ENCODE measurements at regions not wholly inside any gene's neighbourhood (a gene's known extent, or its start where the extent isn't known, plus 50 kb on each side); places are given as distances from the start of the nearest gene placed in this dataset.
A peak's percentile ranks its signal among the peaks of the same experiment; 100 is the strongest.
"Not testable (repeated sequence)": the region's sequence is repeated elsewhere in the genome, so short reads cannot be mapped to it uniquely, and the experiment has no call there.

DNA sequence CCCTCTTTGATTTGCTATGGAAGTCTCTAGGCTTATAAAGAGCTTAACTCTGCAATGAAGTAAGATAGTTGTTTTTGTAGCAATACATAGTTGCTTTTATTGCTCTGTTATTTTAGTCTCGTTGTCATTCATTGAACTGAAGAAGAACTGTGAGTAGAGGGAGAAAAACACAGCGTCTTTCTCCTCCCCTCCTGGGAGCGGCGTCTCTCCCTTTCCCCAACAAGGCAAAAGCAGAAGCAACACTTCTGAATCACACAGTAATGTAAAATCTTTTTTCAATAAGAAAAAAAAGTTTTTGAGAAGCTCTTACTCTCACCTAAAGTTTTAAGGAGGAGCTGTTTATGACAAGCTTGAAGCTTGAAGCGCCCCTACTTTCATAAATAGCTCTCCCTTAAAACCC lies 119.3 kb upstream of the SLC7A14 start:
- DNase-seq (ENCODE audit: low read depth) = no peak

DNA sequence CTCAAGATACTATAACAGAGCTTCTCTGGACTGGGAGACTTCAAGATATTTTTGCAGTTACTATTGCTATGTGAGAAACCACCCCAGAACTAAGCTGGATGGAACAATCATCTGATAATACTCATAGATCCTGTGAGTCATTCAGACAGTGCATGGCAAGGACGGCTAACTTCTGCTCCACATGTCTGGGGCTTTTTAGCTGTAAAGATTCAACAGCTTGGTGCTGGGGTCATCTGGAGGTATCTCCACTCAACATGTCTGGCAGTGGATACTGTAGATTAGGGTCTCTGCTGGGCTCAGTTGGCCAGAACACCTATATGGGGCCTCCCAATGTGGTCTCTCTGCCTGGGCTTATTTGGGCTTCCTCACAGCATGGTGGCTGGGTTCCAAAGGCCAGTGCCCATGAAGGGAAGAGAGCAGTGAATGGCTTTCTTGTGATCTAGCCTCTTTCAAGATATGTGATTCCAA lies 117.3 kb upstream of the SLC7A14 start:
- DNase-seq (ENCODE audit: low read depth) = no peak

DNA sequence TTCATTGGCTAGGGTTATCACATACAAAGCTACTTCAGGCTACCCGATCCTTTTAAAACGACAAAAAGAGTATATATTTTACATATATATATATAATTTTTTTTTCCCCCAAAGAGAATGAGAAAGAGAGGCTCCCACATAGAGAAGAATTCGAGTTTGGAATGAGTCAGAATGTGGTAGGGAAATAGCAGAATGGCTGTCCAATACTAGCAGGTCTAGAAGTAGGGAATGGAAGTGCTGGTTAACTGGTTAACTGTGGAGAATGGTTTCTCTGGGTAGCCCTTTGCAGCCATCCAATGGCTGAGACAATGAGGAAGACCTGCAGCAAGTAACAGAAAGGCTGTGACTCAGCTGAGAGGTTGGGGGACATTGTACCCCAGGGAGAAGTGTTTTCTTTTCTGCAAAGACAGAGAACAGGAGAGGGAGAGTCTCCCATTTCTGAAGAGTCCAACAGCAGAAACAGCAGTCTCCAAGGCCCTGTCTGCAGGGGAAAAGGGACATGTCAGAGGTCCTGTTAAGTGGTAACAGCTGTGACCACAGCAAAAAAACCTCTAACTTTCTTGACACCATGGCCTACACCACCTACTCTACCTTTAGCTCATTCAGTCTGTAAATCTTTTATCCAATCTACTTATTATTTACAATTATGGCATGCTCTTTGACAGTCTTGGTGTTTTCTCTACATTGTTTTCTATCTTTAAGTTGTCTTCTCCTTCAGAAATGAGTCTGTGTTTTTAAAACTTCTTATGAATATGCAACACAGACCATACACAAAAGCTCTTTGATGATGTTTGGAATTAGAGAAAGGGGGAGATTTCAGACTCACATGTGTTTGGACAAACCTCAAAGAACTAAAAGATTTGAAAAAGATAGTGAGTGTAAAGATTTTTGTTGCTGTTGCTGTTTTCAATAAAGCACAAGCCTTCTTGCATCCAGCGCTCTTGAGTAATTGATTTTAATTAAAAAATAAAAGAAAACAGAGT lies 116.1 kb upstream of the SLC7A14 start:
- DNase-seq (ENCODE audit: low read depth) = no peak

DNA sequence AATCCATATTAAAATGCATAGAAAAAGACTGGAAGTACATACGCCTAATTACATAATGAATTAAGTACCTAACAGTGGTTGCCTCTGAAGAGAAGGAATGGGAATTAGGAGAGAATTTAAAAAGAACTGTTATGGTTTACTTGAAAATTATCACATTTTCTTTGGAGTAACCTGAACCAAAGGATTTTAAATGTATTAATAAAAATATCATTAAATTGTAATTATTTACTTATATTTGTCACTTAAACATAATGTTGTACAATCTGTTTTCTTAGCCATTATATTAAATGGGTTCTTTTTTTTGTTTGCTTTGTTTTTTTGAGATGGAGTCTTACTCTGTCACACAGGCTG lies 114.2 kb upstream of the SLC7A14 start:
- DNase-seq (ENCODE audit: low read depth) = no peak

DNA sequence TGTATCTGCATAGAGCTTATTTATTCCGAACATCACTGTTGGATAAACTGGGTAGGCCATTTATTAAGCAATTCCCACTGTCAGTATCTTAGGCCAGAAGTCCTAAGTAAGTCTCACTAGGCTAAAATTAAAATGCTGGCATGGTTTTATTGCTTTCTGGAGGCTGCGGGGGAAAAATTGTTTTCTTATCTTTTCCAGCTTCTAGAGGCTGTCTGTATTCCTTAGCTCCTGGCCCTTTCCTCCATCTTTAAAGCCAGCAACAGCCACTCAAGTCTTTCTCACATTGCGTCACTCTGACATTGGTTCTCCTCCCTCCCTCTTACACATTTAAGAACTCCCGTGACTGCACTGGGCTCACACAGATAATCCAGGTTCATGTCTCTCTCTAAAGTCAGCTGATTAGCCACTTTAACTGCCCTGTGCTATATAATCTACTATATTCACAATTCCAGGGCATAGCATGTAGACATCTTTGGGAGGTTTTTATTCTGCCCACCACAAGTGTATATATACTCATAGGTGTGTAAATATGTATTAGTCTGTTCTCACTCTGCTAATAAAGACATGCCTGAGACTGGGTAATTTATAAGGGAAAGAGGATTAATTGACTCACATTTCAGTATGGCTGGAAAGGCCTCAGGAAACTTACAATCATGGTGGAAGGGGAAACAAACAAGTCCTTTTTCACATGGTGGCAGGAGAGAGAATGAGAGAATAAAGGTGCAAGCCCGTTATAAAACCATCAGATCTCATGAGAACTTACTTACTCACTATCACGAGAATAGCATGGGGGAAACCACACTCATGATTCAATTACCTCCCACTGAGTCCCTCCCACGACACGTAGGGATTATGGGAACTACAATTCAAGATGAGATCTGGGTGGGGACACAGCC lies 113.5 kb upstream of the SLC7A14 start:
- DNase-seq (ENCODE audit: low read depth) = no peak

DNA sequence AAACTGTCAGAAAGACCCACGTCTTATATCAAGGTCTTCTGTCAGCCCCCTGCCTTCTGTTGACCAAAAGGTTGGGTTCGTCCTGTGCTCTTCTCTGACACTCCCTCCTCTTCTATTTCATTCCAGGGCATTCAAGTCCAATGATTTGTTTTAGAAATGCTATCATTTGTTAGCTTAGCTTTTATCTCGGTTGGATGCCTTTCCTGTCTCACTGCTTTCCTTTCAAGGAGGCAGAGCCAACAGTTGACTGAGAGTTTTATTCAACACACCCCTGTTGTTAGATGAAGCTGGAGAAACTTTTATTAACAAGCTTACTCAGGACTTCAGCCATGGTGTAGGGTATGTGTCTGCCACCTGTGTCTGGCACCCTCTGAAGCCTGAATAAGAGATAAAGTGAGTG lies 112.0 kb upstream of the SLC7A14 start:
- DNase-seq (ENCODE audit: low read depth) = no peak

DNA sequence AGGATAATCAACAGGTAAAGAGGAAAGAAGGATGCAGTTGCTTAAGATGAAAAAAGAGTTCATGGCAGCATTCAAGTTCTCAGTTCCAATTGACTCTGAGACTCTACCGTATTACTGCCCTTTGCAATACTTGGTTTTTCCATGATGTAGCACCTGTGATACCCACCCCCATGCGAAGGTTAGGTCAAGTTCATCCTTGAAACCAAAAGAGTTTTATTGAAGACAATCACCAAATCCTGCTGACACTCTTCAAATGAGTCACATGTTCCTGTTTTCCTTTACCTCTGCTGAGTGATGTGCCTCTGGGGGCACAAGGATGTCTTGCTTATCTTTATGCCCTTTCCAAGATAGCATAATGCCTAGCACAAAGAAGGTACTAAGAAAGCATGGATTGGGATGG lies 111.3 kb upstream of the SLC7A14 start:
- no peak for DNase-seq (ENCODE audit: low read depth)

DNA sequence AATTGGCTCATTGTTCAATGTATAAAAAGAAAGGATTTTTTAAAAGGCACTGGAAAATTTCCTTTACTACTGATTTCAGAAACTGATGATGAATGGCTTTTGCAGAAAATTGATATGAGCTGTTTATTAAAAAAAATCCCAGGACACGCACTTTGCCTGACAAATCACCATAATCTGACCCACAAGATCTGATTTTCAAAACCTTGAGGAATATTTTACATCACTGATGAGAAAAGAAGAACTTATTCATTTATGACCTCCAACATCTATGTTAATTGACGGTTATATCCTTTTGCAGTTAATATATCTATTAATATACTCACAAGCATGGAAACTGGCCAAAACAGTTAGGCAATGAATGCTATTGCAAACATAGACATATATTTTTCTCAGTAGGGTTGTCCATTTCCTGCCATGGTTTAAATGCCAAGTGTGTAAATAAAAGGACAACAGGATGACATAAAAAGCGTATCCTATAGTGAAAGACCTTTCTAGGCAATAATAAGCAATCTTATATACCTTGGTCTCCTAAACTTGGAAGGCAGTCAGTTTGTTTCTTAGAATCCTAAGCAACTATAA lies 109.7 kb upstream of the SLC7A14 start:
- no peak for DNase-seq (ENCODE audit: low read depth)

DNA sequence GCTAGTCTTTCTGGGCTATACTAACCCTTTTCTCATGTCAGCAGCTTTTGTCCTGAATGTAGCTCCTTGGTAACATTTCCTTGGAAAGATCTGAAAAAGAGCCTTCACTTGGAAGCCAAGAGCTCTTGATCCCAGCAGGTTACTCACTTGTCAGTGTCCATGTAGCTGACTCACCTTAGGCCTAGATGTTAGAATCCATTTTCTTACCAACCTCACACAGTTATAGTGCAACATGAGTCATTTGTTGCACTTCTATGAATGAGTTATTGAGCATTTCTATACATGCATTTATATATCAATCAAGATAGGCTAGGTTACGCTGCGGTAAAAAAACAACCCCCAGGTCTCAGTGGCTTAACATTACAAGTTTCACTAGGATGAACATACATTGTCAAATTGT lies 106.8 kb upstream of the SLC7A14 start:
- no peak for DNase-seq (ENCODE audit: low read depth)

DNA sequence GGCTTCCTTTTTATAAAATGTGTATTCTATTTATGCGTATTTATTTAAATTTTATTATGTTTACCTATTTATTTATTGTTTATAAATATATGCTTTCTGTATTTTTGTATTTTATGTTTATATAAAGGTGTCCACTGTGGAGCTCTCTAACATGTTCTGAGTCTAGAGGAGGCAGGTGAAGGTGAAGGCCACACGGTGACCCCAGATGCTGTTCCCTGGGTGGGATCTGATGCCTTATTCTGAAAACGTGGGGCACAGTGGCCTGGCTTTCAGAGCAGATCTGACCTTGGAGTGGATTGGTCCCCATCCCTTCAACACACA lies 104.7 kb upstream of the SLC7A14 start:
- DNase-seq (ENCODE audit: low read depth) = no peak

DNA sequence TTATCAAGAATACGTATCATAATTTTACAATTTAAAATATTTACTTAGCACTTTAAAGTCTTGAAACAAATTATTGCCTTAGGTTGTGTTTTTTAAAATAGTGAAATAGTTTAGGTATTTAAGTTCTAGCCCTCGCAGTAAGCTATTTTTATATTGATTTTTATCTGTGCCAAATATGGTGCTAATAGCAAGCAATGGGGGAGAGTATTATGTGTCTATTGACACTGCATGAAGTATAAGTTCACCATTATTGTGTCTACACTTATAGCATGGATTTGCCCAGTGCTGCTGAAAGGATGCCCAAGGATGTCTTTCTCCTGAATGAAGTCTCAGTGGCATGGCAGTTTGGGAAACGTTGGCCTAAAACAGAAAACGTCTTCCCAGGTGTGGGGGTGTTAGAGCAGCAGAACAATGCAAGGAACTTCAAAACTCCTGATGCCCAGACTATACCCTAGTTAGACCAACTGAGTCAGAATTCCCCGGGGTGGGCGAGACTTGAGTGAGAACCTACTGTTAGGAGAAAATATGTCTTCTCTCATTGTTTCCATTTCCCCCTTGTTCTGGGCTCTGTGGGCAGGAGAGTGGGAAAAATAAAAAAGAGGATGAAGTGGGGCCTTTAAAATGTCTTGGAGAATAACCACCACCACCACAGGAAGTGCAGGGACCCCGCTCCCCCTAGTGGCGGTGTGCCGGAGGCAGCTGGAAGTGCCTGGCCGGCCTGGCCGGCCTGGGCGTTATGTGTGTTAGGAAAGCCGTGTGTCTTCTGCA lies 104.2 kb upstream of the SLC7A14 start:
- peak; percentile 2 for DNase-seq (ENCODE audit: low read depth)

DNA sequence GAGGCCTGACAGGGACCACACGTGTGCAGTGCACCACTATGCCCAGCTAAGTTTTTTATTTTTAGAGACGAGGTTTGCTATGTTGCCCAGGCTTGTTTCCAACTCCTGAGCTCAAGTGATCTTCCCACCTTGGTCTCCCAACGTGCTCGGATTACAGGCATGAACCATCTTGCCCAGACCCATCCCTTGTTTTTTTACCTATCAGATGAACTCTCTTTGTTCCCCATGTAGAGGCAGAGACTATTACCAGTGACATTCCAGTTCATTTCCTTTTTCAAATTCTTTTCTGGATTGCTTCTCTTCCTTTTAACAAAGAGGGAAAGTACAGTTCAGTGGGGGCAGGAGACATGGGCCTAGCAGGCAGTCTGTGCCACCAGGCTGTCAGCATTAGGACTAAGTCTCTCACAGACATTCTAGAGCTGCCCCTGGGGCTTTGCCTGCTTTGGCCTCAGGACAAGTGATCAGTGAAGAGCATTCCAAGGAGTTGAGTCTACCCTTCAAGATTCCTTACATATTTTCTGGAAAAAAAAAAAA lies 103.5 kb upstream of the SLC7A14 start:
- DNase-seq (ENCODE audit: low read depth) = no peak

DNA sequence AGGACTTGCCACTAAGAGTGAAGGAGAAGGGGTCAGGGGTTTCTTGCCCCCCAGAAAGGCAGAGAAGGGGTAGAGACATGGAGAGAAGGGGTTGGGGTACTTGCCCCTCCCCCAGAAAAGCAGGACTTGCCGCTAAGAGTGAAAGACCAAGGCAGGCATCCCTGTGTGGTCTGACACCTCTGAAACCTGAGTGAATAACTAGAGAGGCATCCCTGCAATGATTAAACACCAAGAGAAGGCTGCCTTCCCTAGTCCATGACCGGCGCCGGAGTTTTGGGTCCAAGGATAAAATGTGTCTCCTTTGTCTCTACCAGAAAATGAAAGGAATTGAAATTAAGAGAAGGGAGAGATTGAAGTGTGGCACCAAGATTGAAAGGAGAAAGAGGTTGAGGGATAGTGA lies 102.3 kb upstream of the SLC7A14 start:
- not testable (repeated sequence) for DNase-seq (ENCODE audit: low read depth)

DNA sequence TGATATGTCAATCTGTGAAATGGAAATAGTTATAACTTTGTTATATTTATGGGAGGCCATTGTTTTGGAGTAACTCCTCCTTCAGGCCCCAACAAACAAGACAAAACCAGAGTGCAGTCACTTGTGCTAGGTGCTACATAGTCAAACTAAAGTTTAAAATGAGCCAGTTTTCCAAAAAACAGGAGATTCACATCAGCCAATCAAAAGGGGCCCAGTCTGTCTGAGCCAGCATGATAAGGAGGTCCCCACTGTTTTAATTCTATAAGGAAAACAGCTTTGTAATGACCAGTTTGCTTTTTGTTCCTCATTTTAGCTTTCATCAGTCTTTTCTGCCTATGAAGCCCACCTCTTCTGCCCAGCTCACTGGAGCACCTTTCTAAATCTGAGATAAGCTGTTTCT lies 94.7 kb upstream of the SLC7A14 start:
- no peak for DNase-seq (ENCODE audit: low read depth)

DNA sequence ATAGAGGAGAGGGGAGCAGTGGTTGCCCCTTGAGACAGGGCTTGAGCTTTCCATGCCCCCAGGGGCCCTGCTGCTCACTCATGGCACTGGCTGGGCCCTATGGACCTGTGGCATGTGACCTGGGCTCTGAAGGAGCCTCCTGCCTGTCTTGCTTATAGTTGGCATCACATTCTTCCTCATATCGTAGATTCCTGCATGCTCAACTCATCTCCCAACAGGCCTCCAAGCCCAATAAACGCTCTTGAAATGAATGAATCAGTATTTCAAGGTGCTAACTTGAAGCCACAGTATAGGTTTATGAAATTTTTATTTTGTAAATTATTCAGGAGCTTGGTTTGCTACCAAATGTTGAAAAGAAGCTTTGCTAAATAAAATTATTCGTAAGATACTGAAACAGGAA lies 93.3 kb upstream of the SLC7A14 start:
- no peak for DNase-seq (ENCODE audit: low read depth)

DNA sequence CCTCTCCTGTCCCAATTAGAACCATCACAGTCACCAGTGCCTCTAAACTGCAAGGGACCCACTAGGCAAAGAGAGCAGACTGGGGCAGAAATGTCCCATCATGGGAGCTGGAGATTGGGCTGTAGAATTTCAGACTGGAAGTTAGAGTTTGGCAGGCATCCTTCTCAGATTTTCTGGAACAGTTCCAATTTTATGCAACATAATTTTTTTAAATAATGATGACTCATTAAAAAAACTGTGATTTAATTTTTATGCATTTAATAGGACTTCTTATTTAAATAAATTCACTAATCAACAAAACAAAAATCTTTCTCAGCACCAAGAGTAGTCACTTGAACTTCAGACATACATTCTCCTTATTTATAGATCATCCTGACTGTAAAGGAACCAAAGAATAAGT lies 84.6 kb upstream of the SLC7A14 start:
- no peak for DNase-seq (ENCODE audit: low read depth)

DNA sequence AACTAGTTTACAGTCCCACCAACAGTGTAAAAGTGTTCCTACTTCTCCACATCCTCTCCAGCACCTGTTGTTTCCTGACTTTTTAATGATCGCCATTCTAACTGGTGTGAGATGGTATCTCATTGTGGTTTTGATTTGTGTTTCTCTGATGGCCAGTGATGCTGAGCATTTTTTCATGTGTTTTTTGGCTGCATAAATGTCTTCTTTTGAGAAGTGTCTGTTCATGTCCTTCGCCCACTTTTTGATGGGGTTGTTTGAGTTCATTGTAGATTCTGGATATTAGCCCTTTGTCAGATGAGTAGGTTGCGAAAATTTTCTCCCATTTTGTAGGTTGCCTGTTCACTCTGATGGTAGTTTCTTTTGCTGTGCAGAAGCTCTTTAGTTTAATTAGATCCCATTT lies 77.1 kb upstream of the SLC7A14 start:
- DNase-seq (ENCODE audit: low read depth) = not testable (repeated sequence)

DNA sequence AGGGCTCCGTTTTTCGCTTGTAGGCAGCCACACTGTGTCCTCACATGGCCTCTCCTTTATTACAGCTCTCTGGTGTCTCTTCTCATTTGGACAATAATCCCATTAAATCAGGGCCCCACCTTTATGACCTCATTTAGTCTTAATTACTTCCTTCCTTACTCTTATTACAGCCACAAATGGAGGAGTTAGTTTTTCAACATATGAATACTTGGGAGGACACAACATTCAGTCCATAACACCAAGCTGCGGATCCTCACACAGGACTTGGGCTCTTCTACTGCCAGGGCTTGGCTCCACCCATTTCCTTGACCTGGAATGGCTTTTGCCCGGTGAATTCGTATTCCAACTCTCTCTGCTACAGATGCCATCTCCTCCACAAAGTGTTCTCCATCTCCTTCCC lies 74.3 kb upstream of the SLC7A14 start:
- DNase-seq (ENCODE audit: low read depth) = no peak

DNA sequence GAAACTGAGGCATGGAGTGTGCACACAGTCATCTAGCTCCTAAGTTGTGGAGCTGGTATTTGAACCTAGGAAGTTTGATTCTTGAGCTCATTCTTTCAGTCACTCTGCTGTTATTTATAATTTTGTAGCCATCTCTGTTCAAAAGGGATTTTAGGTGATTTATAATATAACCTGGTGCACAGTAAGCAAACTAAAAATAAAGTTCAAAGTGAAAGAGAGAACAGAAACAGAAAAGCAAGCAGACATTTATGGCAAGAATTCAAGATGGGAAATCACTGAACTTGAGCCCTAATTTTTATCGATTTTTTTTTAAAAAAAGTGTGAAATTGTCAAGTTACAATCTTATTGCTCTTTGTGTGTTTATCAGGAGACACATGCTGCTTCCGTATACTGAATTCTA lies 71.4 kb upstream of the SLC7A14 start:
- DNase-seq (ENCODE audit: low read depth) = no peak

DNA sequence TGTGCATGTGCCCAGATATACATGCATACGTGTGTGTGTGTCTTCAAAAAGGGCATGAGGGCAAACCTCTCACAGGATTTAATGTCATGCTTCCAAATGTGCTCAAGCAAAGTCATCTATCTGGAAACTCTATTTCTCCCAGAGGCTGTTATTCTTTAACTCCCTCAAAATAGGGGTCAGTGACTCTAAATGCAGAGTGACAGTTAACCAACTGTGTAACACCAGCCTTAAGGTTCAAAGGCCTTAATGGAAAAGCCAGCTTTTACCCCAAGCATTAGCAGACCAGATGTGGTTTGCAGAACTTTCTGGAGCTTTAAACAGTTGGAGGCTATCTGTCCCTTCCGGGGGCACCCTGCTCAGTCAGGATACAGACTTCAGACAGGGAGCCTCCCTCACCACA lies 70.4 kb upstream of the SLC7A14 start:
- no peak for DNase-seq (ENCODE audit: low read depth)

DNA sequence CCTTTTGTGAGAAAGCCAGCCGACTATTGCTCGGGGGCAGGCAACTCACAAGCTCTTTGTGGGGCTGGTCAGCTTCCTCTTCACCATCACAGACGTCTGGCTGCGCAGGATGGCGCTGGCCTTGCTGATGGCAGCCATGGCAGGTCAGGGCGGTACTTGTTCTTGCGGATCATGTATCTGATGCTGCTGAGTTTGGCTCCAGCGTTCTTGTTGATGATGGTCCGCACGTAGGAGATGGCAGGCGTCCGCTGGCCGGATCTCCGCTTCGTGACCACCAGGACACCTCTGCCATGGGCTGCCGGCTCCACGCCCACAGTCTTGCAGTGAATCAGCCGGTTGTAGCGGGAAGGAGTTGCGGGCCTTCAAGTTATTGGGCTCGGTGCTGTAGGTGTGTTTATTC lies 67.9 kb upstream of the SLC7A14 start:
- DNase-seq (ENCODE audit: low read depth) = no peak
